ENCODE measurements at regions not wholly inside any gene's neighbourhood (a gene's known extent, or its start where the extent isn't known, plus 50 kb on each side); places are given as distances from the start of the nearest gene placed in this dataset.

GRCh38 chr4:134070174-134070573, 131.4 kb downstream of the PABPC4L start:
- H3K4me1 ChIP-seq (ENCODE audit: control insufficient read depth, extremely low read depth, insufficient read depth, low read length): no peaks in the 10 kb centered on the region
- DNase-seq (ENCODE audit: low read depth, low spot score) (no peak), FAIRE-seq (no peak)
- no peak overlapping the region for H2AFZ ChIP-seq (ENCODE audit: low read depth, low read length)
- TF ChIP-seq POLR2A (IDR thresholded peaks at IDR 0.05; ENCODE audit: low read depth, low read length): no peak
- no peak for TF ChIP-seq CTCF (IDR thresholded peaks at IDR 0.05; ENCODE audit: extremely low read depth in 1 of 2, insufficient read depth in 1 of 2, low read depth in 1 of 2, low read length in 2 of 2)
- TF ChIP-seq JUN (IDR thresholded peaks at IDR 0.05; ENCODE audit: borderline replicate concordance, insufficient read depth, insufficient read length, low read depth): no peak
- TF ChIP-seq FOS (IDR thresholded peaks at IDR 0.05; ENCODE audit: borderline replicate concordance, insufficient read depth, low read length): no peak
- no peak for TF ChIP-seq EZH2 (IDR thresholded peaks at IDR 0.05; ENCODE audit: borderline replicate concordance, low read depth, low read length, severe bottlenecking)
- TF ChIP-seq, protein P1, sequence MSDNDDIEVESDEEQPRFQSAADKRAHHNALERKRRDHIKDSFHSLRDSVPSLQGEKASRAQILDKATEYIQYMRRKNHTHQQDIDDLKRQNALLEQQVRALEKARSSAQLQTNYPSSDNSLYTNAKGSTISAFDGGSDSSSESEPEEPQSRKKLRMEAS (IDR thresholded peaks at IDR 0.05; ENCODE audit: insufficient read depth, insufficient read length): no peak
- TF ChIP-seq MYC (IDR thresholded peaks at IDR 0.05; ENCODE audit: low read depth, low read length): no peak
- H3K4me3 ChIP-seq (replicated peaks in 1 of 3; ENCODE audit: insufficient read depth in 1 of 3, low read depth in 1 of 3, low read length in 3 of 3): no peak overlapping the region
- no peaks in the 10 kb centered on the region for H3K79me2 ChIP-seq (ENCODE audit: control insufficient read depth, insufficient read depth, low read length)
- H3K9me3 ChIP-seq (replicated peaks; ENCODE audit: control insufficient read depth, insufficient read depth, low read length): no peaks in the 10 kb centered on the region
- H3K4me2 ChIP-seq (ENCODE audit: insufficient read depth, low read length): no peak overlapping the region
- H3K36me3 ChIP-seq (ENCODE audit: control insufficient read depth in 2 of 2, extremely low read depth in 1 of 2, insufficient read depth in 2 of 2, low read length in 2 of 2): no peaks in the 10 kb centered on the region
- no peaks in the 10 kb centered on the region for H3K9me1 ChIP-seq (replicated peaks; ENCODE audit: control insufficient read depth, extremely low read depth, insufficient read depth, low read length)
- ChIA-PET POLR2A (no interaction called here), CTCF (no interaction called here)
- intact Hi-C loops (cut with micrococcal nuclease): loop anchor here (5.0 kb wide), 1 partner anchor 923 kb away; the partner anchor contains the start of gene PCDH10
- BruUV-seq (replicated peaks): no TSS peak
- dilution Hi-C loops (cut with MboI; ENCODE audit: extremely low pct_ligation_motif_present, low sequenced_read_pairs): no loop called here
- no peak overlapping the region for H3K27ac ChIP-seq (ENCODE audit: insufficient read depth, low read depth, low read length)
- no peaks in the 10 kb centered on the region for H3K27me3 ChIP-seq (ENCODE audit: control insufficient read depth in 2 of 2, insufficient read depth in 2 of 2, low read length in 2 of 2)
- H3K9ac ChIP-seq (replicated peaks; ENCODE audit: extremely low read depth, insufficient read depth, low read length): no peak overlapping the region
- no peaks in the 10 kb centered on the region for H4K20me1 ChIP-seq (replicated peaks; ENCODE audit: control insufficient read depth, extremely low read depth, insufficient read depth, low read length)
